Activated CD4-positive, alpha-beta T cell treated with anti-CD3 and anti-CD28 coated beads for 36 hours (primary cell): ENCODE measurements at regions not wholly inside any gene's neighbourhood (a gene's known extent, or its start where the extent isn't known, plus 50 kb on each side); places are given as distances from the start of the nearest gene placed in this dataset.
"Not testable (repeated sequence)": the region's sequence is repeated elsewhere in the genome, so short reads cannot be mapped to it uniquely, and the experiment has no call there.

Source experiments
- ATAC-seq: fragments of 200-7000 bp; cut with Tn5 transposase; one replicate; pipeline ENCODE4 v1.10.0; 2021; ENCODE audit warnings: mild to moderate bottlenecking, moderate library complexity
- CTCF ChIA-PET: fragments of 350-600 bp; sonication (Branson Sonifier 250); formaldehyde crosslinking; loops from one replicate; lab custom pipeline; 2021; ENCODE audit warnings: antibody characterized with exemption; lab: Charles Lee
- POLR2A ChIA-PET: fragments of 350-600 bp; sonication (Branson Sonifier 250); formaldehyde crosslinking; loops from one replicate; lab custom pipeline; 2021; ENCODE audit warnings: antibody characterized with exemption, inconsistent platforms; lab: Charles Lee
- DNase-seq: peaks from one replicate; pipeline ENCODE4 v3.0.0-alpha.2; 2020
- H3K27ac Mint-ChIP-seq: one replicate; pipeline ENCODE4 v1.8.0; 2021; ENCODE audit warnings: mixed read lengths
- H3K27me3 Mint-ChIP-seq: one replicate; pipeline ENCODE4 v1.8.0; 2021; ENCODE audit warnings: mixed read lengths
- H3K36me3 Mint-ChIP-seq: one replicate; pipeline ENCODE4 v1.8.0; 2021; ENCODE audit warnings: low read depth, mixed read lengths
- H3K4me1 Mint-ChIP-seq: one replicate; pipeline ENCODE4 v1.8.0; 2021; ENCODE audit warnings: mixed read lengths
- H3K4me3 Mint-ChIP-seq: one replicate; pipeline ENCODE4 v1.8.0; 2021; ENCODE audit warnings: mild to moderate bottlenecking, moderate library complexity, mixed read lengths
- H3K9me3 Mint-ChIP-seq: one replicate; pipeline ENCODE4 v1.8.0; 2021; ENCODE audit warnings: low read depth, mixed read lengths
- intact Hi-C, 2 experiments: fragments of 100-400 bp; cut with DNase I in 1 of 2; cut with micrococcal nuclease in 1 of 2; formaldehyde crosslinking; loops; one replicate each; pipeline versions ENCODE4 v1.14.2 to v1.15.1; 2022 to 2024; cut with DNase I, micrococcal nuclease

GRCh38 chr2:41180387-41180786, 728.5 kb upstream of the SLC8A1 start:
- H3K27me3 Mint-ChIP-seq, result no peaks in the 10 kb centered on the region
- intact Hi-C loops, result no loop called here
- ChIA-PET POLR2A (no interaction called here), CTCF (no interaction called here)
- no peak for ATAC-seq
- no peaks in the 10 kb centered on the region for H3K9me3 Mint-ChIP-seq
- H3K36me3 Mint-ChIP-seq, result no peaks in the 10 kb centered on the region
- DNase-seq, result no peak
- H3K27ac Mint-ChIP-seq, result no peak overlapping the region
- no peak overlapping the region for H3K4me3 Mint-ChIP-seq
- H3K4me1 Mint-ChIP-seq, result no peaks in the 10 kb centered on the region

- Mint-ChIP-seq H3K4me3 (no peak overlapping the region), H3K4me1 (no peaks in the 10 kb centered on the region), H3K27ac (no peak overlapping the region), H3K9me3 (no peaks in the 10 kb centered on the region), H3K36me3 (no peaks in the 10 kb centered on the region), H3K27me3 (no peaks in the 10 kb centered on the region)
- DNase-seq, result no peak
- intact Hi-C loops, result no loop called here
- ATAC-seq, result no peak
- ChIA-PET CTCF (interaction anchor here (0.6 kb wide), 1 partner anchor 578 kb away, joined by 3 read pairs; no protein-coding TSS in a partner anchor), POLR2A (no interaction called here)
These were observed 731.1 kb upstream of the SLC8A1 start for GRCh38 chr2:41182961-41183360.

- no peaks in the 10 kb centered on the region for H3K4me1 Mint-ChIP-seq
- ChIA-PET CTCF (no interaction called here), POLR2A (no interaction called here)
- H3K36me3 Mint-ChIP-seq, result no peaks in the 10 kb centered on the region
- DNase-seq, result no peak
- intact Hi-C loops, result no loop called here
- no peak for ATAC-seq
- no peak overlapping the region for H3K4me3 Mint-ChIP-seq
- H3K9me3 Mint-ChIP-seq, result no peaks in the 10 kb centered on the region
- H3K27me3 Mint-ChIP-seq, result no peaks in the 10 kb centered on the region
- H3K27ac Mint-ChIP-seq, result no peak overlapping the region
These were observed 735.7 kb upstream of the SLC8A1 start for GRCh38 chr2:41187376-41188122.

- Mint-ChIP-seq H3K9me3 (no peaks in the 10 kb centered on the region), H3K4me3 (no peak overlapping the region), H3K36me3 (no peaks in the 10 kb centered on the region), H3K27me3 (no peaks in the 10 kb centered on the region), H3K4me1 (no peaks in the 10 kb centered on the region), H3K27ac (no peak overlapping the region)
- ChIA-PET POLR2A (no interaction called here), CTCF (no interaction called here)
- no peak for DNase-seq
- intact Hi-C loops, result no loop called here
- ATAC-seq, result no peak
These were observed 742.3 kb upstream of the SLC8A1 start for GRCh38 chr2:41194230-41194629.

- ChIA-PET CTCF (no interaction called here), POLR2A (no interaction called here)
- no peak for DNase-seq
- no peaks in the 10 kb centered on the region for H3K4me1 Mint-ChIP-seq
- no peak overlapping the region for H3K4me3 Mint-ChIP-seq
- no peaks in the 10 kb centered on the region for H3K9me3 Mint-ChIP-seq
- intact Hi-C loops, result no loop called here
- ATAC-seq, result no peak
- H3K27ac Mint-ChIP-seq, result no peak overlapping the region
- H3K27me3 Mint-ChIP-seq, result no peaks in the 10 kb centered on the region
- no peaks in the 10 kb centered on the region for H3K36me3 Mint-ChIP-seq
These were observed 745.9 kb upstream of the SLC8A1 start for GRCh38 chr2:41197781-41198180.

GRCh38 chr2:41199334-41199733, 747.4 kb upstream of the SLC8A1 start:
- no peaks in the 10 kb centered on the region for H3K27me3 Mint-ChIP-seq
- intact Hi-C loops, result no loop called here
- H3K4me1 Mint-ChIP-seq, result no peaks in the 10 kb centered on the region
- H3K4me3 Mint-ChIP-seq, result no peak overlapping the region
- DNase-seq (no peak), ATAC-seq (no peak)
- no peaks in the 10 kb centered on the region for H3K9me3 Mint-ChIP-seq
- ChIA-PET POLR2A (no interaction called here), CTCF (no interaction called here)
- no peaks in the 10 kb centered on the region for H3K36me3 Mint-ChIP-seq
- H3K27ac Mint-ChIP-seq, result no peak overlapping the region

- H3K27me3 Mint-ChIP-seq, result no peaks in the 10 kb centered on the region
- intact Hi-C loops, result no loop called here
- ATAC-seq, result no peak
- ChIA-PET POLR2A (no interaction called here), CTCF (interaction anchor here (0.6 kb wide), 1 partner anchor 611 kb away, joined by 3 read pairs; no protein-coding TSS in a partner anchor)
- no peak overlapping the region for H3K4me3 Mint-ChIP-seq
- no peaks in the 10 kb centered on the region for H3K36me3 Mint-ChIP-seq
- no peak overlapping the region for H3K27ac Mint-ChIP-seq
- H3K9me3 Mint-ChIP-seq, result no peaks in the 10 kb centered on the region
- no peak for DNase-seq
- H3K4me1 Mint-ChIP-seq, result no peaks in the 10 kb centered on the region
These were observed 752.4 kb upstream of the SLC8A1 start for GRCh38 chr2:41204315-41204714.

- ChIA-PET POLR2A (interaction anchor here (0.7 kb wide), 1 partner anchor 1080 kb away, joined by 3 read pairs; no protein-coding TSS in a partner anchor), CTCF (interaction anchor here (0.7 kb wide), 1 partner anchor 13 kb away, joined by 3 read pairs; no protein-coding TSS in a partner anchor)
- H3K27ac Mint-ChIP-seq, result no peak overlapping the region
- H3K36me3 Mint-ChIP-seq, result no peaks in the 10 kb centered on the region
- no peaks in the 10 kb centered on the region for H3K9me3 Mint-ChIP-seq
- ATAC-seq, result no peak
- no peaks in the 10 kb centered on the region for H3K27me3 Mint-ChIP-seq
- no peak overlapping the region for H3K4me3 Mint-ChIP-seq
- DNase-seq, result no peak
- H3K4me1 Mint-ChIP-seq, result no peaks in the 10 kb centered on the region
- intact Hi-C loops, result no loop called here
These were observed 754.1 kb upstream of the SLC8A1 start for GRCh38 chr2:41206004-41206403.

GRCh38 chr2:41207578-41207977, 755.7 kb upstream of the SLC8A1 start:
- H3K4me3 Mint-ChIP-seq, result no peak overlapping the region
- ChIA-PET CTCF (no interaction called here), POLR2A (no interaction called here)
- no peaks in the 10 kb centered on the region for H3K4me1 Mint-ChIP-seq
- H3K27ac Mint-ChIP-seq, result no peak overlapping the region
- peaks cover 2% of the 10 kb centered on the region for H3K9me3 Mint-ChIP-seq
- DNase-seq (no peak), ATAC-seq (no peak)
- no peaks in the 10 kb centered on the region for H3K36me3 Mint-ChIP-seq
- intact Hi-C loops, result no loop called here
- H3K27me3 Mint-ChIP-seq, result no peaks in the 10 kb centered on the region

GRCh38 chr2:41210030-41210429, 758.1 kb upstream of the SLC8A1 start:
- DNase-seq, intact Hi-C loops, H3K27me3 Mint-ChIP-seq, ATAC-seq, H3K27ac Mint-ChIP-seq, H3K4me1 Mint-ChIP-seq, POLR2A ChIA-PET, H3K36me3 Mint-ChIP-seq, H3K4me3 Mint-ChIP-seq, H3K9me3 Mint-ChIP-seq: not testable (repeated sequence)
- CTCF ChIA-PET, result interaction anchor here (1.2 kb wide), 1 partner anchor 88 kb away, joined by 3 read pairs; no protein-coding TSS in a partner anchor

GRCh38 chr2:41216978-41217377, 765.1 kb upstream of the SLC8A1 start:
- peaks cover 6% of the 10 kb centered on the region for H3K9me3 Mint-ChIP-seq
- no peaks in the 10 kb centered on the region for H3K4me1 Mint-ChIP-seq
- ChIA-PET CTCF (no interaction called here), POLR2A (no interaction called here)
- H3K27ac Mint-ChIP-seq, result no peak overlapping the region
- no peaks in the 10 kb centered on the region for H3K27me3 Mint-ChIP-seq
- intact Hi-C loops, result no loop called here
- DNase-seq (no peak), ATAC-seq (no peak)
- no peak overlapping the region for H3K4me3 Mint-ChIP-seq
- H3K36me3 Mint-ChIP-seq, result no peaks in the 10 kb centered on the region

- Mint-ChIP-seq H3K4me3 (no peak overlapping the region), H3K27ac (no peak overlapping the region), H3K27me3 (no peaks in the 10 kb centered on the region), H3K9me3 (peaks cover 6% of the 10 kb centered on the region), H3K4me1 (no peaks in the 10 kb centered on the region), H3K36me3 (no peaks in the 10 kb centered on the region)
- ATAC-seq (no peak), DNase-seq (no peak)
- intact Hi-C loops, result no loop called here
- ChIA-PET CTCF (no interaction called here), POLR2A (no interaction called here)
These were observed 770.7 kb upstream of the SLC8A1 start for GRCh38 chr2:41222593-41222992.
